GM18505 (cell line): ENCODE measurements at regions not wholly inside any gene's neighbourhood (a gene's known extent, or its start where the extent isn't known, plus 50 kb on each side); places are given as distances from the start of the nearest gene placed in this dataset.
"Not testable (repeated sequence)": the region's sequence is repeated elsewhere in the genome, so short reads cannot be mapped to it uniquely, and the experiment has no call there.

Experiments used
- ATAC-seq: cut with Tn5 transposase; IDR thresholded peaks from one replicate; pipeline ENCODE4 v1.9.1; 2021; ENCODE audit not compliant: unreplicated experiment
- POLR2A ChIP-seq: IDR thresholded peaks from 4 replicates; pipeline ENCODE4 v1.6.1; 2011; ENCODE audit warnings: borderline replicate concordance; ENCODE audit not compliant: insufficient read depth, insufficient read length; ENCODE audit errors: extremely low read depth

GRCh38 chr2:129829588-129829987 lies 149.9 kb upstream of the RAB6C start:
- no peak for ATAC-seq
- TF ChIP-seq POLR2A: no peak

- no peak for ATAC-seq
- no peak for TF ChIP-seq POLR2A
Measured at GRCh38 chr2:129831018-129831417, 148.4 kb upstream of the RAB6C start.

- not testable (repeated sequence) for ATAC-seq
Measured at GRCh38 chr2:129833465-129833864, 146.0 kb upstream of the RAB6C start.

GRCh38 chr2:129847043-129847442 lies 132.4 kb upstream of the RAB6C start:
- no peak for ATAC-seq

GRCh38 chr2:129849559-129850160 lies 129.8 kb upstream of the RAB6C start:
- TF ChIP-seq POLR2A: no peak
- no peak for ATAC-seq

More at GRCh38 chr2:129847043-129847442, 132.4 kb upstream of the RAB6C start:
- TF ChIP-seq POLR2A: no peak

GRCh38 chr2:129857200-129857599 lies 122.3 kb upstream of the RAB6C start:
- ATAC-seq: no peak
- TF ChIP-seq POLR2A: no peak

- ATAC-seq: no peak
- TF ChIP-seq POLR2A: no peak
Measured at GRCh38 chr2:129859175-129859574, 120.3 kb upstream of the RAB6C start.

- ATAC-seq: no peak
- no peak for TF ChIP-seq POLR2A
Measured at GRCh38 chr2:129860088-129860487, 119.4 kb upstream of the RAB6C start.

GRCh38 chr2:129861666-129862288 lies 117.7 kb upstream of the RAB6C start:
- no peak for TF ChIP-seq POLR2A
- ATAC-seq: no peak

- TF ChIP-seq POLR2A: no peak
- ATAC-seq: no peak
Measured at GRCh38 chr2:129862668-129863067, 116.8 kb upstream of the RAB6C start.

GRCh38 chr2:129863350-129863749 lies 116.1 kb upstream of the RAB6C start:
- ATAC-seq: no peak
- TF ChIP-seq POLR2A: no peak

GRCh38 chr2:129864719-129865118 lies 114.7 kb upstream of the RAB6C start:
- no peak for ATAC-seq
- no peak for TF ChIP-seq POLR2A

GRCh38 chr2:129865976-129866375 lies 113.5 kb upstream of the RAB6C start:
- ATAC-seq: no peak
- TF ChIP-seq POLR2A: no peak

- ATAC-seq: no peak
- no peak for TF ChIP-seq POLR2A
Measured at GRCh38 chr2:129866391-129866790, 113.1 kb upstream of the RAB6C start.
